ENCODE measurements at regions not wholly inside any gene's neighbourhood (a gene's known extent, or its start where the extent isn't known, plus 50 kb on each side); places are given as distances from the start of the nearest gene placed in this dataset.

GRCh38 chr10:42930516-42931192 lies 146.2 kb upstream of the RET start:
- no peak for DNase-seq (ENCODE audit: low read depth)
- TF ChIP-seq MAX (IDR thresholded peaks at IDR 0.05; ENCODE audit: low read depth, low read length) (no peak), CTCF (IDR thresholded peaks at IDR 0.05; ENCODE audit: low read depth, low read length) (no peak)
- H3K4me3 ChIP-seq (ENCODE audit: low read depth, low read length), result no peak overlapping the region

- TF ChIP-seq MAX (IDR thresholded peaks at IDR 0.05; ENCODE audit: low read depth, low read length) (no peak), POLR2A (IDR thresholded peaks at IDR 0.05; ENCODE audit: extremely low read depth, insufficient read length) (no peak), CTCF (IDR thresholded peaks at IDR 0.05; ENCODE audit: low read depth, low read length) (no peak), MYC (IDR thresholded peaks at IDR 0.05; ENCODE audit: low read depth, low read length) (no peak)
- DNase-seq (ENCODE audit: low read depth), result no peak
- no peak overlapping the region for H3K4me3 ChIP-seq (ENCODE audit: low read depth, low read length)
Observed at GRCh38 chr10:42932116-42932515, 144.8 kb upstream of the RET start.

GRCh38 chr10:42932735-42933447 lies 144.0 kb upstream of the RET start:
- H3K4me3 ChIP-seq (ENCODE audit: low read depth, low read length), result no peak overlapping the region
- no peak for DNase-seq (ENCODE audit: low read depth)
- TF ChIP-seq CTCF (IDR thresholded peaks at IDR 0.05; ENCODE audit: low read depth, low read length), result no peak
- TF ChIP-seq MYC (IDR thresholded peaks at IDR 0.05; ENCODE audit: low read depth, low read length), result no peak
- no peak for TF ChIP-seq MAX (IDR thresholded peaks at IDR 0.05; ENCODE audit: low read depth, low read length)
- no peak for TF ChIP-seq POLR2A (IDR thresholded peaks at IDR 0.05; ENCODE audit: extremely low read depth, insufficient read length)

- TF ChIP-seq POLR2A (IDR thresholded peaks at IDR 0.05; ENCODE audit: extremely low read depth, insufficient read length) (no peak), MYC (IDR thresholded peaks at IDR 0.05; ENCODE audit: low read depth, low read length) (no peak), MAX (IDR thresholded peaks at IDR 0.05; ENCODE audit: low read depth, low read length) (no peak), CTCF (IDR thresholded peaks at IDR 0.05; ENCODE audit: low read depth, low read length) (no peak)
- no peak for DNase-seq (ENCODE audit: low read depth)
- no peak overlapping the region for H3K4me3 ChIP-seq (ENCODE audit: low read depth, low read length)
Observed at GRCh38 chr10:42933448-42934340, 143.2 kb upstream of the RET start.

- DNase-seq (ENCODE audit: low read depth), result no peak
- no peak for TF ChIP-seq CTCF (IDR thresholded peaks at IDR 0.05; ENCODE audit: low read depth, low read length)
- no peak for TF ChIP-seq POLR2A (IDR thresholded peaks at IDR 0.05; ENCODE audit: extremely low read depth, insufficient read length)
- TF ChIP-seq MAX (IDR thresholded peaks at IDR 0.05; ENCODE audit: low read depth, low read length), result no peak
- TF ChIP-seq MYC (IDR thresholded peaks at IDR 0.05; ENCODE audit: low read depth, low read length), result no peak
- H3K4me3 ChIP-seq (ENCODE audit: low read depth, low read length), result no peak overlapping the region
Observed at GRCh38 chr10:42934351-42934811, 142.5 kb upstream of the RET start.
